Suprapubic skin (tissue), 4 donors: ENCODE measurements at regions not wholly inside any gene's neighbourhood (a gene's known extent, or its start where the extent isn't known, plus 50 kb on each side); places are given as distances from the start of the nearest gene placed in this dataset.

Experiments
- DNase-seq, 2 donors: peaks; one replicate each; pipeline ENCODE4 v3.0.0-alpha.2; 2019; ENCODE audit warnings: low spot score in 2 of 2
- H3K27ac ChIP-seq: fragments of 200-600 bp; sonication (generic); one replicate; pipeline ENCODE4 v1.5.1; 2019
- H3K27me3 ChIP-seq: fragments of 200-600 bp; sonication (generic); one replicate; pipeline ENCODE4 v1.5.1; 2019
- H3K36me3 ChIP-seq: fragments of 200-600 bp; sonication (generic); one replicate; pipeline ENCODE4 v1.5.1; 2019
- H3K4me1 ChIP-seq: fragments of 200-600 bp; sonication (generic); one replicate; pipeline ENCODE4 v1.5.1; 2019
- H3K4me3 ChIP-seq: fragments of 200-600 bp; sonication (generic); one replicate; pipeline ENCODE4 v1.5.1; 2019; ENCODE audit warnings: mild to moderate bottlenecking
- H3K9me3 ChIP-seq: fragments of 200-600 bp; sonication (generic); one replicate; pipeline ENCODE4 v1.5.1; 2019
- CTCF ChIP-seq, 2 donors: fragments of 200-600 bp in 1 of 2; fragments of 450-650 bp in 1 of 2; sonication (generic) in 1 of 2; IDR thresholded peaks; one replicate each; pipeline ENCODE4 v1.5.1; 2016 to 2019; ENCODE audit warnings: antibody characterized with exemption in 2 of 2, mild to moderate bottlenecking in 1 of 2, moderate library complexity in 1 of 2
- EP300 ChIP-seq: sonication (generic); formaldehyde crosslinking; IDR thresholded peaks from one replicate; pipeline ENCODE4 v1.6.1; 2017; ENCODE audit warnings: antibody characterized with exemption
- POLR2A ChIP-seq, 2 donors: fragments of 450-650 bp; IDR thresholded peaks; one replicate each; pipeline ENCODE4 v1.6.1; 2017; ENCODE audit warnings: antibody characterized with exemption in 2 of 2, mild to moderate bottlenecking in 2 of 2, moderate library complexity in 2 of 2
- POLR2AphosphoS5 ChIP-seq, 3 donors: sonication (generic); formaldehyde crosslinking; IDR thresholded peaks; one replicate each; pipeline ENCODE4 v1.6.1; 2017; ENCODE audit warnings: antibody characterized with exemption in 3 of 3
- WGBS: methylation state at CpG from one replicate; pipeline ENCODE4 v1.1.5; 2018; 5-methylcytosine and 5-hydroxymethylcytosine counted together

- Histone ChIP-seq H3K36me3 (no peaks in the 10 kb centered on the region), H3K27ac (no peak overlapping the region), H3K9me3 (no peaks in the 10 kb centered on the region), H3K4me1 (no peaks in the 10 kb centered on the region), H3K4me3 (no peak overlapping the region), H3K27me3 (no peaks in the 10 kb centered on the region)
- TF ChIP-seq POLR2AphosphoS5 (IDR thresholded peaks at IDR 0.05) = no peak
- TF ChIP-seq CTCF (IDR thresholded peaks at IDR 0.05) = peak in 1 of 2 donors; percentile 20
- no peak for DNase-seq
- WGBS = 37% methylated on average over 8 of the region's 8 CpGs
These were observed 1201.4 kb upstream of the C9orf72 start for GRCh38 chr9:28774433-28775235.

GRCh38 chr9:28779243-28779642 is 1206.0 kb upstream of the C9orf72 start:
- Histone ChIP-seq H3K4me1 (no peaks in the 10 kb centered on the region), H3K27me3 (no peaks in the 10 kb centered on the region), H3K4me3 (no peak overlapping the region), H3K27ac (no peak overlapping the region), H3K36me3 (no peaks in the 10 kb centered on the region), H3K9me3 (no peaks in the 10 kb centered on the region)
- no peak for DNase-seq
- TF ChIP-seq CTCF (IDR thresholded peaks at IDR 0.05) (no peak), POLR2AphosphoS5 (IDR thresholded peaks at IDR 0.05) (no peak), POLR2A (IDR thresholded peaks at IDR 0.05) (no peak), EP300 (no peak)

- no peak for TF ChIP-seq EP300
- no peak for TF ChIP-seq POLR2AphosphoS5 (IDR thresholded peaks at IDR 0.05)
- no peaks in the 10 kb centered on the region for H3K36me3 ChIP-seq
These were observed 1208.2 kb upstream of the C9orf72 start for GRCh38 chr9:28781481-28781880.

GRCh38 chr9:28782630-28783029 is 1209.3 kb upstream of the C9orf72 start:
- no peaks in the 10 kb centered on the region for H3K27me3 ChIP-seq
- H3K4me3 ChIP-seq = no peak overlapping the region
- no peaks in the 10 kb centered on the region for H3K9me3 ChIP-seq
- 81% methylated on average over 1 of the region's 1 CpG for WGBS
- no peaks in the 10 kb centered on the region for H3K4me1 ChIP-seq
- no peaks in the 10 kb centered on the region for H3K36me3 ChIP-seq
- no peak for DNase-seq
- TF ChIP-seq EP300 (no peak), POLR2A (IDR thresholded peaks at IDR 0.05) (no peak), POLR2AphosphoS5 (IDR thresholded peaks at IDR 0.05) (no peak), CTCF (IDR thresholded peaks at IDR 0.05) (no peak)
- H3K27ac ChIP-seq = no peak overlapping the region

More at GRCh38 chr9:28781481-28781880, 1208.2 kb upstream of the C9orf72 start:
- DNase-seq = no peak
- H3K27ac ChIP-seq = no peak overlapping the region
- no peak overlapping the region for H3K4me3 ChIP-seq
- H3K9me3 ChIP-seq = no peaks in the 10 kb centered on the region
- H3K4me1 ChIP-seq = no peaks in the 10 kb centered on the region
- no peaks in the 10 kb centered on the region for H3K27me3 ChIP-seq

GRCh38 chr9:28792716-28793115 is 1219.4 kb upstream of the C9orf72 start:
- no peak for DNase-seq
- Histone ChIP-seq H3K27ac (no peak overlapping the region), H3K4me3 (no peak overlapping the region), H3K4me1 (no peaks in the 10 kb centered on the region), H3K9me3 (no peaks in the 10 kb centered on the region), H3K27me3 (no peaks in the 10 kb centered on the region), H3K36me3 (no peaks in the 10 kb centered on the region)
- TF ChIP-seq CTCF (IDR thresholded peaks at IDR 0.05) = no peak
- TF ChIP-seq EP300 = no peak
- no peak for TF ChIP-seq POLR2AphosphoS5 (IDR thresholded peaks at IDR 0.05)
- no peak for TF ChIP-seq POLR2A (IDR thresholded peaks at IDR 0.05)

- Histone ChIP-seq H3K9me3 (no peaks in the 10 kb centered on the region), H3K4me3 (no peak overlapping the region), H3K27ac (no peak overlapping the region), H3K4me1 (no peaks in the 10 kb centered on the region), H3K27me3 (no peaks in the 10 kb centered on the region), H3K36me3 (no peaks in the 10 kb centered on the region)
- TF ChIP-seq POLR2A (IDR thresholded peaks at IDR 0.05) (no peak), CTCF (IDR thresholded peaks at IDR 0.05) (no peak), POLR2AphosphoS5 (IDR thresholded peaks at IDR 0.05) (no peak), EP300 (no peak)
- DNase-seq = no peak
- WGBS = 67% methylated on average over 3 of the region's 3 CpGs
These were observed 1226.6 kb upstream of the C9orf72 start for GRCh38 chr9:28799876-28800275.
